Liver (tissue), 7 donors: ENCODE measurements at regions not wholly inside any gene's neighbourhood (a gene's known extent, or its start where the extent isn't known, plus 50 kb on each side); places are given as distances from the start of the nearest gene placed in this dataset.
A peak's percentile ranks its signal among the peaks of the same experiment; 100 is the strongest.

ENCODE experiments used
- DNase-seq: peaks from one replicate; pipeline ENCODE4 v3.0.0-alpha.2; 2017; ENCODE audit warnings: low spot score
- H3K27ac ChIP-seq, 2 donors: one replicate each; pipeline ENCODE4 v1.7.0; 2013; ENCODE audit warnings: inconsistent platforms in 2 of 2, low read length in 2 of 2, control low read depth in 1 of 2, low read depth in 1 of 2, mild to moderate bottlenecking in 1 of 2
- H3K27me3 ChIP-seq, 4 donors: one replicate each; pipeline versions ENCODE4 v1.6.1 to v1.7.0; 2013; ENCODE audit warnings: low read length in 3 of 4, inconsistent platforms in 1 of 4, mild to moderate bottlenecking in 1 of 4, moderate library complexity in 1 of 4; ENCODE audit not compliant: control insufficient read depth in 4 of 4, insufficient read depth in 4 of 4
- H3K36me3 ChIP-seq, 4 donors: one replicate each; pipeline versions ENCODE4 v1.6.1 to v1.7.0; 2013; ENCODE audit warnings: low read length in 3 of 4, mild to moderate bottlenecking in 3 of 4, low read depth in 1 of 4, moderate library complexity in 1 of 4; ENCODE audit not compliant: control insufficient read depth in 4 of 4, insufficient read depth in 3 of 4
- H3K4me1 ChIP-seq, 4 donors: one replicate each; pipeline versions ENCODE4 v1.6.1 to v1.7.0; 2013; ENCODE audit warnings: low read length in 3 of 4, mild to moderate bottlenecking in 3 of 4, moderate library complexity in 1 of 4; ENCODE audit not compliant: control insufficient read depth in 4 of 4, insufficient read depth in 4 of 4
- H3K4me3 ChIP-seq, 3 donors: one replicate each; pipeline versions ENCODE4 v1.6.1 to v1.7.0; 2013; ENCODE audit warnings: low read length in 3 of 3, control low read depth in 1 of 3, low read depth in 1 of 3, mild to moderate bottlenecking in 1 of 3
- H3K9ac ChIP-seq, 2 donors: one replicate each; pipeline ENCODE4 v1.7.0; 2013; ENCODE audit warnings: low read length in 2 of 2, mild to moderate bottlenecking in 2 of 2, moderate library complexity in 2 of 2, control low read depth in 1 of 2, low read depth in 1 of 2
- H3K9me3 ChIP-seq, 4 donors: one replicate each; pipeline versions ENCODE4 v1.6.1 to v1.7.0; 2013; ENCODE audit warnings: low read length in 3 of 4; ENCODE audit not compliant: control insufficient read depth in 4 of 4
- EGR1 ChIP-seq, 2 donors: IDR thresholded peaks; 2 replicates each; pipeline ENCODE4 v1.6.1; 2016 to 2018; ENCODE audit warnings: antibody characterized with exemption in 2 of 2, low read depth in 2 of 2
- FOXA1 ChIP-seq: IDR thresholded peaks from 2 replicates; pipeline ENCODE4 v1.6.1; 2016; ENCODE audit warnings: antibody characterized with exemption
- FOXA2 ChIP-seq: IDR thresholded peaks from 2 replicates; pipeline ENCODE4 v1.6.1; 2016; ENCODE audit warnings: antibody characterized with exemption
- GABPA ChIP-seq, 2 donors: IDR thresholded peaks in 1 of 2; conservative IDR thresholded peaks in 1 of 2; 2 replicates each; pipeline ENCODE4 v1.6.1; 2016; ENCODE audit warnings: antibody characterized with exemption in 2 of 2, mild to moderate bottlenecking in 1 of 2, moderate library complexity in 1 of 2
- HNF4A ChIP-seq, 2 donors: conservative IDR thresholded peaks; 2 replicates each; pipeline ENCODE4 v1.6.1; 2016; ENCODE audit warnings: antibody characterized with exemption in 2 of 2, mild to moderate bottlenecking in 2 of 2
- HNF4G ChIP-seq: IDR thresholded peaks from 2 replicates; pipeline ENCODE4 v1.6.1; 2016; ENCODE audit warnings: antibody characterized with exemption
- NR2F2 ChIP-seq: IDR thresholded peaks from 2 replicates; pipeline ENCODE4 v1.6.1; 2016; ENCODE audit warnings: antibody characterized with exemption
- RAD21 ChIP-seq, 2 donors: IDR thresholded peaks; 2 replicates each; pipeline ENCODE4 v1.6.1; 2016; ENCODE audit warnings: antibody characterized with exemption in 2 of 2, mild to moderate bottlenecking in 2 of 2
- RXRA ChIP-seq, 2 donors: IDR thresholded peaks; 2 replicates each; pipeline ENCODE4 v1.6.1; 2017 to 2018; ENCODE audit warnings: antibody characterized with exemption in 2 of 2, mild to moderate bottlenecking in 1 of 2
- SP1 ChIP-seq: IDR thresholded peaks from 2 replicates; pipeline ENCODE4 v1.6.1; 2018; ENCODE audit warnings: antibody characterized with exemption, mild to moderate bottlenecking
- TAF1 ChIP-seq: conservative IDR thresholded peaks from 2 replicates; pipeline ENCODE4 v1.6.1; 2016; ENCODE audit warnings: antibody characterized with exemption, mild to moderate bottlenecking
- YY1 ChIP-seq: IDR thresholded peaks from 2 replicates; pipeline ENCODE4 v1.6.1; 2016; ENCODE audit warnings: antibody characterized with exemption, mild to moderate bottlenecking
- WGBS: extraction: QIAGEN DNeasy Blood & Tissue Kit; methylation state at CpG from one replicate; pipeline ENCODE4 v1.1.7; 2013; 5-methylcytosine and 5-hydroxymethylcytosine counted together
- TF ChIP-seq, protein P1 (sequence below): IDR thresholded peaks from 2 replicates; pipeline ENCODE4 v1.6.1; 2016; ENCODE audit warnings: antibody characterized with exemption
- TF ChIP-seq, protein P2 (sequence below): IDR thresholded peaks from 2 replicates; pipeline ENCODE4 v1.6.1; 2016; ENCODE audit warnings: antibody characterized with exemption
- TF ChIP-seq, protein P3 (sequence below): IDR thresholded peaks from 2 replicates; pipeline ENCODE4 v1.6.1; 2016; ENCODE audit warnings: antibody characterized with exemption, mild to moderate bottlenecking
- donor health status: healthy.
- donor health status: healthy.
- donor health status: healthy.
- donor health status: healthy.

DNA sequence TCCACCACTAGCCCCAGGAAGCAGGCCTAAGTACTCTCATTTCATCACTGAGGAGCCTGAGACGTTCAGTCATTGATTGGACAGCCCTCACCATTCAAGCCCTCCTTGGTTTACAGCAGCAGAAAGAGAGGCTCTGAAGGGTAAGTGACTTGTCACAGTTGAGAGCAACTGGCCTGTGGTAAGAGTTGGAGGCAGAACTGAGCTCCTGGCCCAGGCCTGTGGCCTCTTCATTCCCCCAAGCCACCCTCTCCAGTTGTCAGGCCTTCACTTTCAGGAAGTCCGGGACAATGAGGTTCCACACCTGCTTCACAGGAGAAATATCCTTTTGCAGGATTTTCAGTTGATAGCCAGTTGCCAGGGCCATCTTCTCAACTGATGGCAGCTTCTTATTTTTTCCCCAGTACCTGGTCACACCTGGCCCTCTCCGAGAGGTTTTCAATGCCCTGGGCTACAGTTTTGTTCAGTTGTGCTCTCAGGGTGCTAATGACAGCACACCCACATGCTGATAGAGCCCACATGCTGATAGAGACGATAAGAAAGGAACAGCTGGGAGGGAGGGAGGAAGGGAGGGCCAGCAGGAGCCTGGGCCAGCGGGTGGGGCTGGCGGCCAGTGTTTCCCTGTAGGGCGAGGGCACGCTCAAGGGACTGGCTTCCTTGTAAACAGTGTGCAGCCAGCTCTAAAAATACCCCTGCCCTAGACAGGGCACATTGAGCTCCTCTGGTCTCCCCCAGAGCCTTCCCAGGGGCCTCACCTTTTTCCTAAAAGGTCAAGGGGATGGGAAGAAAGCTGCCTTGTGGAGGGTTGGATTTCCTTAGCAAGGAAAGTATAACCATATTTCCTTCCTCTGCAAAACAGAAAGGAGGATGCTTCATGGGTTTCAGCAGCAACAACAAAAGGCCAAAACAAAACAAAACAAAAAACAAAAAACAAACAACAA is 112.7 kb upstream of the JUN start:
- H3K27me3 ChIP-seq, result no peaks in the 10 kb centered on the region
- peaks cover 0 to 12% (median 3%) of the 10 kb centered on the region in 4 donors for H3K4me1 ChIP-seq
- no peak overlapping the region for H3K9ac ChIP-seq
- 72% methylated on average over 8 of the region's 8 CpGs for WGBS
- DNase-seq, result peak; percentile 72
- H3K9me3 ChIP-seq, result no peaks in the 10 kb centered on the region
- no peaks in the 10 kb centered on the region for H3K36me3 ChIP-seq
- TF ChIP-seq FOXA1 (no peak), NR2F2 (peak; percentile 17), RAD21 (IDR thresholded peaks at IDR 0.05) (peak in 1 of 2 donors; percentile 14), YY1 (no peak)
- no peak overlapping the region for H3K4me3 ChIP-seq
- no peak overlapping the region for H3K27ac ChIP-seq

DNA sequence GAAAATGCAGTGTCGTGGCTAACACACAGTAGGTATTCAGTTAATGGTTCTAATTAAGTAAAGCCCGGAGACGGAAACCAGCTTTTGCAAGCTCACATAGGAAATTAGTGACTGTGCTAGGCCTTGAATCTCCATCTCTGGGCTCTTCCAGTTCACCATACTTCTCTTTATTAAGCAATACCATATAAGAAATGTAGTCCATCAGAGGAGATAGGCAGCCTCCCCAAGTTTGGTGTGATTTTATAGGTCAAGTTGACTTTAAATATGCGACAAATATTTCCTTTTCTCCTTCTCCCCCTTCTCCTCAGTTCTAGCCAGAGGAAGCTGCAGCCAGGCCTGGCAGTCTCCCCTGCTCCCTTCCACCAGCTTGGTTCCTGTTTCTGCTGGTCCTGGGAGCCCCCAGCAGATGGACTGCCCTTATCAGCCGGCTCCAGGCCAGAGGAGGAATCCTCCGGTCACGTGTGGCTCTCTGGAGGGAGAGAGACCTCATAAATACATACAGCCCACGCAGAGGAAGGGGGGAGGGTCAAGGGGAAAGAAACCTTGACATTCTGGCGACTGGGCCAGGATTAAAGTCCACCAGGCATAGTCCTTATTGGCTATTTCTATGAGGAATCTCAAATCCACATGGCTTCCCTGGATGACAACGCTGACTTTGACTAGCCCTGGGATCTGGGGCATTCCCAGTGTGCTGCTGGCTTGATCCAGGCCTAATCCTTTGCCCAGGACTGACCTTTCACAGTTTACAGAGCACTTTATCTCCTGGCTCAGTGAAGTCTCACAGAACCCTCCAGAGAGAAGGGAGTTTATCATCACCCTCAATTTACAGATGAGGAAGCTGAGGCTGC is 115.1 kb upstream of the JUN start:
- H3K36me3 ChIP-seq, result no peaks in the 10 kb centered on the region
- no peaks in the 10 kb centered on the region for H3K27me3 ChIP-seq
- H3K9ac ChIP-seq, result no peak overlapping the region
- H3K4me3 ChIP-seq, result no peak overlapping the region
- peak overlapping the region; percentile 32 to 74 for H3K27ac ChIP-seq
- DNase-seq, result peak; percentile 82
- no peaks in the 10 kb centered on the region for H3K9me3 ChIP-seq
- 52% methylated on average over 10 of the region's 10 CpGs for WGBS
- TF ChIP-seq SP1 (peak; percentile 46), HNF4A (conservative IDR thresholded peaks at IDR 0.05) (peak; percentile 43 to 50), GABPA (IDR thresholded peaks at IDR 0.05 in 1 of 2, conservative IDR thresholded peaks at IDR 0.05 in 1 of 2) (no peak), RXRA (IDR thresholded peaks at IDR 0.05) (peak; percentile 25 to 63), RAD21 (IDR thresholded peaks at IDR 0.05) (peak in 1 of 2 donors; percentile 57), NR2F2 (peak; percentile 88), FOXA2 (no peak)
- H3K4me1 ChIP-seq, result peaks cover 0 to 20% (median 3%) of the 10 kb centered on the region in 4 donors

DNA sequence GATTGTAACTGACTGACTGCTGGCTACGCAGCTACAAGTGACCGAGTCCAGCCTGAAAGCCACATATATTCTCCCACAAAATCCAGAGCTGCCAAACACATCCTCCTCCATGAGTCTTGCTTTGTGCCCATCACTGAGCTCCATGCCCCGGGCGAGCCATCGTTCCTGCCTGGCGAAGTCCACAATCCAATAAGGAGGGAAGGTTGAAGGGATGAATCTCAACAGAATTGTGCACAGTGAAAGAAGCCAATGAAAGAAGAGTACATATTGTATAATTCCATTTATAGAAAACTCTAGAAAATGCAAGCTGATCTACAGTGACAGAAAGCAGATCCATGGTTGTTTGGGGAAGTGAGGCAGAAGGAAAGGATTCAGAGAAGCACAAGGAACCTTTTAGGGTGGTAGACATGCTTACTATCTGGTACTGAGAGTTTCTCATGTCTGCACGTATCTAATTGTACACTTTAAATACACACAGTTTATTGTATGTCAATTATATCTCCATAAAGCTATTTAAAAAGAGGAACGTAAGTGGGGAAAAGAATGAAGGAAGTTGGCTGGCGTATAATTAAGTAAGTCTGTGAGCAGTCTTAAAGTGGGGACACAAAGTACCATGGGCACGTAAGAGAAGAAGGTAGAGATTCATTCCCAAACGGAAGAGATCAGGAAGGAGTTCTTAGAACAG is 115.9 kb upstream of the JUN start:
- Histone ChIP-seq H3K27ac (peak overlapping the region; percentile 32 to 74), H3K9ac (no peak overlapping the region), H3K4me1 (peaks cover 0 to 20% (median 3%) of the 10 kb centered on the region in 4 donors), H3K9me3 (no peaks in the 10 kb centered on the region), H3K4me3 (no peak overlapping the region), H3K27me3 (no peaks in the 10 kb centered on the region), H3K36me3 (no peaks in the 10 kb centered on the region)
- DNase-seq, result no peak
- 80% methylated on average over 11 of the region's 11 CpGs for WGBS
- TF ChIP-seq NR2F2 (no peak), HNF4A (conservative IDR thresholded peaks at IDR 0.05) (no peak), SP1 (no peak), FOXA1 (no peak), HNF4G (no peak), TAF1 (no peak), EGR1 (IDR thresholded peaks at IDR 0.05; ENCODE audit: low read depth in 2 of 2) (no peak), GABPA (IDR thresholded peaks at IDR 0.05 in 1 of 2, conservative IDR thresholded peaks at IDR 0.05 in 1 of 2) (no peak), RAD21 (IDR thresholded peaks at IDR 0.05) (no peak)
- TF ChIP-seq, protein P1, sequence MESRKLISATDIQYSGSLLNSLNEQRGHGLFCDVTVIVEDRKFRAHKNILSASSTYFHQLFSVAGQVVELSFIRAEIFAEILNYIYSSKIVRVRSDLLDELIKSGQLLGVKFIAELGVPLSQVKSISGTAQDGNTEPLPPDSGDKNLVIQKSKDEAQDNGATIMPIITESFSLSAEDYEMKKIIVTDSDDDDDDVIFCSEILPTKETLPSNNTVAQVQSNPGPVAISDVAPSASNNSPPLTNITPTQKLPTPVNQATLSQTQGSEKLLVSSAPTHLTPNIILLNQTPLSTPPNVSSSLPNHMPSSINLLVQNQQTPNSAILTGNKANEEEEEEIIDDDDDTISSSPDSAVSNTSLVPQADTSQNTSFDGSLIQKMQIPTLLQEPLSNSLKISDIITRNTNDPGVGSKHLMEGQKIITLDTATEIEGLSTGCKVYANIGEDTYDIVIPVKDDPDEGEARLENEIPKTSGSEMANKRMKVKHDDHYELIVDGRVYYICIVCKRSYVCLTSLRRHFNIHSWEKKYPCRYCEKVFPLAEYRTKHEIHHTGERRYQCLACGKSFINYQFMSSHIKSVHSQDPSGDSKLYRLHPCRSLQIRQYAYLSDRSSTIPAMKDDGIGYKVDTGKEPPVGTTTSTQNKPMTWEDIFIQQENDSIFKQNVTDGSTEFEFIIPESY, result no peak
- TF ChIP-seq, protein P2, sequence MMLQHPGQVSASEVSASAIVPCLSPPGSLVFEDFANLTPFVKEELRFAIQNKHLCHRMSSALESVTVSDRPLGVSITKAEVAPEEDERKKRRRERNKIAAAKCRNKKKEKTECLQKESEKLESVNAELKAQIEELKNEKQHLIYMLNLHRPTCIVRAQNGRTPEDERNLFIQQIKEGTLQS, result no peak
- TF ChIP-seq, protein P3, sequence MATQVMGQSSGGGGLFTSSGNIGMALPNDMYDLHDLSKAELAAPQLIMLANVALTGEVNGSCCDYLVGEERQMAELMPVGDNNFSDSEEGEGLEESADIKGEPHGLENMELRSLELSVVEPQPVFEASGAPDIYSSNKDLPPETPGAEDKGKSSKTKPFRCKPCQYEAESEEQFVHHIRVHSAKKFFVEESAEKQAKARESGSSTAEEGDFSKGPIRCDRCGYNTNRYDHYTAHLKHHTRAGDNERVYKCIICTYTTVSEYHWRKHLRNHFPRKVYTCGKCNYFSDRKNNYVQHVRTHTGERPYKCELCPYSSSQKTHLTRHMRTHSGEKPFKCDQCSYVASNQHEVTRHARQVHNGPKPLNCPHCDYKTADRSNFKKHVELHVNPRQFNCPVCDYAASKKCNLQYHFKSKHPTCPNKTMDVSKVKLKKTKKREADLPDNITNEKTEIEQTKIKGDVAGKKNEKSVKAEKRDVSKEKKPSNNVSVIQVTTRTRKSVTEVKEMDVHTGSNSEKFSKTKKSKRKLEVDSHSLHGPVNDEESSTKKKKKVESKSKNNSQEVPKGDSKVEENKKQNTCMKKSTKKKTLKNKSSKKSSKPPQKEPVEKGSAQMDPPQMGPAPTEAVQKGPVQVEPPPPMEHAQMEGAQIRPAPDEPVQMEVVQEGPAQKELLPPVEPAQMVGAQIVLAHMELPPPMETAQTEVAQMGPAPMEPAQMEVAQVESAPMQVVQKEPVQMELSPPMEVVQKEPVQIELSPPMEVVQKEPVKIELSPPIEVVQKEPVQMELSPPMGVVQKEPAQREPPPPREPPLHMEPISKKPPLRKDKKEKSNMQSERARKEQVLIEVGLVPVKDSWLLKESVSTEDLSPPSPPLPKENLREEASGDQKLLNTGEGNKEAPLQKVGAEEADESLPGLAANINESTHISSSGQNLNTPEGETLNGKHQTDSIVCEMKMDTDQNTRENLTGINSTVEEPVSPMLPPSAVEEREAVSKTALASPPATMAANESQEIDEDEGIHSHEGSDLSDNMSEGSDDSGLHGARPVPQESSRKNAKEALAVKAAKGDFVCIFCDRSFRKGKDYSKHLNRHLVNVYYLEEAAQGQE, result no peak
